ENCODE measurements at regions not wholly inside any gene's neighbourhood (a gene's known extent, or its start where the extent isn't known, plus 50 kb on each side); places are given as distances from the start of the nearest gene placed in this dataset.
A peak's percentile ranks its signal among the peaks of the same experiment; 100 is the strongest.
"Not testable (repeated sequence)": the region's sequence is repeated elsewhere in the genome, so short reads cannot be mapped to it uniquely, and the experiment has no call there.

GRCh38 chr11:90455347-90455920 is 232.6 kb upstream of the CHORDC1 start:
- not testable (repeated sequence) for H3K36me3 ChIP-seq (ENCODE audit: control insufficient read depth, insufficient read depth, low read length); H3K27ac ChIP-seq (ENCODE audit: insufficient read depth, low read depth, low read length, poor library complexity, severe bottlenecking); H3K4me3 ChIP-seq (ENCODE audit: insufficient read depth, low read depth, low read length); H3K4me1 ChIP-seq (ENCODE audit: control insufficient read depth, insufficient read depth, low read length); H3K9me3 ChIP-seq (ENCODE audit: control insufficient read depth, low read length); H3K27me3 ChIP-seq (ENCODE audit: control insufficient read depth, insufficient read depth, low read length, poor library complexity, severe bottlenecking)
- 47 to 57% methylated on average over 6 of the region's 6 CpGs for WGBS, 2 experiments

- Histone ChIP-seq H3K9me3 (ENCODE audit: control insufficient read depth, low read length) (no peaks in the 10 kb centered on the region), H3K4me1 (ENCODE audit: control insufficient read depth, insufficient read depth, low read length) (no peaks in the 10 kb centered on the region), H3K27ac (ENCODE audit: insufficient read depth, low read depth, low read length, poor library complexity, severe bottlenecking) (no peak overlapping the region), H3K27me3 (ENCODE audit: control insufficient read depth, insufficient read depth, low read length, poor library complexity, severe bottlenecking) (no peaks in the 10 kb centered on the region), H3K4me3 (ENCODE audit: insufficient read depth, low read depth, low read length) (no peak overlapping the region), H3K36me3 (ENCODE audit: control insufficient read depth, insufficient read depth, low read length) (no peaks in the 10 kb centered on the region)
Observed at GRCh38 chr11:90453525-90453924, 230.7 kb upstream of the CHORDC1 start.

- no peaks in the 10 kb centered on the region for H3K36me3 ChIP-seq (ENCODE audit: control insufficient read depth, insufficient read depth, low read length)
- H3K9me3 ChIP-seq (ENCODE audit: control insufficient read depth, low read length), result no peaks in the 10 kb centered on the region
- no peaks in the 10 kb centered on the region for H3K27me3 ChIP-seq (ENCODE audit: control insufficient read depth, insufficient read depth, low read length, poor library complexity, severe bottlenecking)
- 100% methylated on average over 1 to 2 of the region's 2 CpGs for WGBS, 2 experiments
- no peak overlapping the region for H3K4me3 ChIP-seq (ENCODE audit: insufficient read depth, low read depth, low read length)
- no peak overlapping the region for H3K27ac ChIP-seq (ENCODE audit: insufficient read depth, low read depth, low read length, poor library complexity, severe bottlenecking)
- no peaks in the 10 kb centered on the region for H3K4me1 ChIP-seq (ENCODE audit: control insufficient read depth, insufficient read depth, low read length)
Observed at GRCh38 chr11:90449606-90450005, 226.8 kb upstream of the CHORDC1 start.

GRCh38 chr11:90448256-90448655 is 225.4 kb upstream of the CHORDC1 start:
- Histone ChIP-seq H3K36me3 (ENCODE audit: control insufficient read depth, insufficient read depth, low read length) (no peaks in the 10 kb centered on the region), H3K4me3 (ENCODE audit: insufficient read depth, low read depth, low read length) (no peak overlapping the region), H3K4me1 (ENCODE audit: control insufficient read depth, insufficient read depth, low read length) (no peaks in the 10 kb centered on the region), H3K27me3 (ENCODE audit: control insufficient read depth, insufficient read depth, low read length, poor library complexity, severe bottlenecking) (no peaks in the 10 kb centered on the region), H3K9me3 (ENCODE audit: control insufficient read depth, low read length) (no peaks in the 10 kb centered on the region), H3K27ac (ENCODE audit: insufficient read depth, low read depth, low read length, poor library complexity, severe bottlenecking) (no peak overlapping the region)
- WGBS, 2 experiments, result 95 to 99% methylated on average over 4 of the region's 4 CpGs

- Histone ChIP-seq H3K27ac (ENCODE audit: insufficient read depth, low read depth, low read length, poor library complexity, severe bottlenecking) (no peak overlapping the region), H3K4me1 (ENCODE audit: control insufficient read depth, insufficient read depth, low read length) (no peaks in the 10 kb centered on the region), H3K4me3 (ENCODE audit: insufficient read depth, low read depth, low read length) (no peak overlapping the region), H3K36me3 (ENCODE audit: control insufficient read depth, insufficient read depth, low read length) (no peaks in the 10 kb centered on the region), H3K27me3 (ENCODE audit: control insufficient read depth, insufficient read depth, low read length, poor library complexity, severe bottlenecking) (no peaks in the 10 kb centered on the region), H3K9me3 (ENCODE audit: control insufficient read depth, low read length) (no peaks in the 10 kb centered on the region)
- WGBS, 2 experiments, result 96 to 98% methylated on average over 5 of the region's 5 CpGs
Observed at GRCh38 chr11:90447618-90448017, 224.8 kb upstream of the CHORDC1 start.

- H3K27me3 ChIP-seq (ENCODE audit: control insufficient read depth, insufficient read depth, low read length, poor library complexity, severe bottlenecking), result no peaks in the 10 kb centered on the region
- no peak overlapping the region for H3K27ac ChIP-seq (ENCODE audit: insufficient read depth, low read depth, low read length, poor library complexity, severe bottlenecking)
- no peaks in the 10 kb centered on the region for H3K36me3 ChIP-seq (ENCODE audit: control insufficient read depth, insufficient read depth, low read length)
- no peak overlapping the region for H3K4me3 ChIP-seq (ENCODE audit: insufficient read depth, low read depth, low read length)
- H3K4me1 ChIP-seq (ENCODE audit: control insufficient read depth, insufficient read depth, low read length), result no peaks in the 10 kb centered on the region
- WGBS, 2 experiments, result 83 to 93% methylated on average over 1 to 2 of the region's 2 CpGs
- no peaks in the 10 kb centered on the region for H3K9me3 ChIP-seq (ENCODE audit: control insufficient read depth, low read length)
Observed at GRCh38 chr11:90446207-90446606, 223.4 kb upstream of the CHORDC1 start.

GRCh38 chr11:90438069-90438468 is 215.2 kb upstream of the CHORDC1 start:
- 92 to 100% methylated on average over 3 of the region's 4 CpGs for WGBS, 2 experiments
- Histone ChIP-seq H3K9me3 (ENCODE audit: control insufficient read depth, low read length) (no peaks in the 10 kb centered on the region), H3K36me3 (ENCODE audit: control insufficient read depth, insufficient read depth, low read length) (no peaks in the 10 kb centered on the region), H3K4me1 (ENCODE audit: control insufficient read depth, insufficient read depth, low read length) (no peaks in the 10 kb centered on the region), H3K27ac (ENCODE audit: insufficient read depth, low read depth, low read length, poor library complexity, severe bottlenecking) (no peak overlapping the region), H3K27me3 (ENCODE audit: control insufficient read depth, insufficient read depth, low read length, poor library complexity, severe bottlenecking) (no peaks in the 10 kb centered on the region), H3K4me3 (ENCODE audit: insufficient read depth, low read depth, low read length) (no peak overlapping the region)

- no peaks in the 10 kb centered on the region for H3K27me3 ChIP-seq (ENCODE audit: control insufficient read depth, insufficient read depth, low read length, poor library complexity, severe bottlenecking)
- H3K36me3 ChIP-seq (ENCODE audit: control insufficient read depth, insufficient read depth, low read length), result no peaks in the 10 kb centered on the region
- H3K4me3 ChIP-seq (ENCODE audit: insufficient read depth, low read depth, low read length), result no peak overlapping the region
- H3K4me1 ChIP-seq (ENCODE audit: control insufficient read depth, insufficient read depth, low read length), result no peaks in the 10 kb centered on the region
- no peaks in the 10 kb centered on the region for H3K9me3 ChIP-seq (ENCODE audit: control insufficient read depth, low read length)
- H3K27ac ChIP-seq (ENCODE audit: insufficient read depth, low read depth, low read length, poor library complexity, severe bottlenecking), result no peak overlapping the region
Observed at GRCh38 chr11:90434858-90435257, 212.0 kb upstream of the CHORDC1 start.

GRCh38 chr11:90428836-90429235 is 206.0 kb upstream of the CHORDC1 start:
- H3K4me1 ChIP-seq (ENCODE audit: control insufficient read depth, insufficient read depth, low read length), result no peaks in the 10 kb centered on the region
- H3K27ac ChIP-seq (ENCODE audit: insufficient read depth, low read depth, low read length, poor library complexity, severe bottlenecking), result no peak overlapping the region
- no peaks in the 10 kb centered on the region for H3K27me3 ChIP-seq (ENCODE audit: control insufficient read depth, insufficient read depth, low read length, poor library complexity, severe bottlenecking)
- no peak overlapping the region for H3K4me3 ChIP-seq (ENCODE audit: insufficient read depth, low read depth, low read length)
- no peaks in the 10 kb centered on the region for H3K36me3 ChIP-seq (ENCODE audit: control insufficient read depth, insufficient read depth, low read length)
- H3K9me3 ChIP-seq (ENCODE audit: control insufficient read depth, low read length), result no peaks in the 10 kb centered on the region

GRCh38 chr11:90426442-90426841 is 203.6 kb upstream of the CHORDC1 start:
- no peak overlapping the region for H3K4me3 ChIP-seq (ENCODE audit: insufficient read depth, low read depth, low read length)

GRCh38 chr11:90423378-90423777 is 200.5 kb upstream of the CHORDC1 start:
- no peaks in the 10 kb centered on the region for H3K36me3 ChIP-seq (ENCODE audit: control insufficient read depth, insufficient read depth, low read length)
- H3K4me3 ChIP-seq (ENCODE audit: insufficient read depth, low read depth, low read length), result no peak overlapping the region
- no peaks in the 10 kb centered on the region for H3K27me3 ChIP-seq (ENCODE audit: control insufficient read depth, insufficient read depth, low read length, poor library complexity, severe bottlenecking)
- WGBS, 2 experiments, result 70 to 89% methylated on average over 1 of the region's 1 CpG
- peak overlapping the region; percentile 8 for H3K27ac ChIP-seq (ENCODE audit: insufficient read depth, low read depth, low read length, poor library complexity, severe bottlenecking)
- H3K4me1 ChIP-seq (ENCODE audit: control insufficient read depth, insufficient read depth, low read length), result no peaks in the 10 kb centered on the region
- H3K9me3 ChIP-seq (ENCODE audit: control insufficient read depth, low read length), result no peaks in the 10 kb centered on the region

More at GRCh38 chr11:90426442-90426841, 203.6 kb upstream of the CHORDC1 start:
- Histone ChIP-seq H3K36me3 (ENCODE audit: control insufficient read depth, insufficient read depth, low read length) (no peaks in the 10 kb centered on the region), H3K27me3 (ENCODE audit: control insufficient read depth, insufficient read depth, low read length, poor library complexity, severe bottlenecking) (no peaks in the 10 kb centered on the region), H3K27ac (ENCODE audit: insufficient read depth, low read depth, low read length, poor library complexity, severe bottlenecking) (no peak overlapping the region), H3K9me3 (ENCODE audit: control insufficient read depth, low read length) (no peaks in the 10 kb centered on the region), H3K4me1 (ENCODE audit: control insufficient read depth, insufficient read depth, low read length) (no peaks in the 10 kb centered on the region)
- 93% methylated on average over 5 of the region's 5 CpGs for WGBS, 2 experiments
